HFFc6 (cell line): ENCODE measurements at regions not wholly inside any gene's neighbourhood (a gene's known extent, or its start where the extent isn't known, plus 50 kb on each side); places are given as distances from the start of the nearest gene placed in this dataset.

Experiments
- DNase-seq: peaks from one replicate; pipeline ENCODE4 v3.0.0-alpha.2; 2018
- H3K27ac Mint-ChIP-seq: 2 replicates; pipeline ENCODE4 v1.8.0; 2020; ENCODE audit warnings: mild to moderate bottlenecking, mixed read lengths
- H3K27me3 Mint-ChIP-seq: 2 replicates; pipeline ENCODE4 v1.8.0; 2021; ENCODE audit warnings: mild to moderate bottlenecking, moderate library complexity, mixed read lengths; ENCODE audit not compliant: insufficient read depth
- H3K36me3 Mint-ChIP-seq: 2 replicates; pipeline ENCODE4 v1.8.0; 2021; ENCODE audit warnings: low read depth, mixed read lengths
- H3K4me1 Mint-ChIP-seq: 2 replicates; pipeline ENCODE4 v1.8.0; 2020; ENCODE audit warnings: low read depth, mixed read lengths
- H3K4me3 Mint-ChIP-seq: 2 replicates; pipeline ENCODE4 v1.8.0; 2020; ENCODE audit warnings: mild to moderate bottlenecking, moderate library complexity, mixed read lengths
- H3K9me3 Mint-ChIP-seq: 2 replicates; pipeline ENCODE4 v1.8.0; 2020; ENCODE audit warnings: mild to moderate bottlenecking, mixed read lengths
- CTCF ChIP-seq: fragments of 200-600 bp; sonication (generic); IDR thresholded peaks from 2 replicates; pipeline ENCODE4 v1.5.0; 2021; ENCODE audit warnings: antibody characterized with exemption, mild to moderate bottlenecking

GRCh38 chr6:138571181-138571580, 71.9 kb upstream of the NHSL1 start:
- DNase-seq: no peak
- H3K9me3 Mint-ChIP-seq: no peaks in the 10 kb centered on the region
- no peak for TF ChIP-seq CTCF
- no peaks in the 10 kb centered on the region for H3K36me3 Mint-ChIP-seq
- H3K27me3 Mint-ChIP-seq: peaks cover 4% of the 10 kb centered on the region; the same call in 1 of the 2 replicates
- H3K27ac Mint-ChIP-seq: no peak overlapping the region
- H3K4me3 Mint-ChIP-seq: no peak overlapping the region
- no peaks in the 10 kb centered on the region for H3K4me1 Mint-ChIP-seq

GRCh38 chr6:138571585-138572166, 72.4 kb upstream of the NHSL1 start:
- no peaks in the 10 kb centered on the region for H3K9me3 Mint-ChIP-seq
- H3K4me1 Mint-ChIP-seq: no peaks in the 10 kb centered on the region
- no peak overlapping the region; the same call in 1 of the 2 replicates for H3K27ac Mint-ChIP-seq
- no peak for TF ChIP-seq CTCF
- DNase-seq: no peak
- no peaks in the 10 kb centered on the region for H3K36me3 Mint-ChIP-seq
- H3K27me3 Mint-ChIP-seq: peaks cover 4% of the 10 kb centered on the region; the same call in 1 of the 2 replicates
- no peak overlapping the region for H3K4me3 Mint-ChIP-seq

GRCh38 chr6:138572167-138572875, 73.0 kb upstream of the NHSL1 start:
- TF ChIP-seq CTCF: no peak
- Mint-ChIP-seq H3K4me1 (peaks cover 1% of the 10 kb centered on the region; the same call in 1 of the 2 replicates), H3K27ac (no peak overlapping the region; the same call in none of the 2 replicates), H3K27me3 (peaks cover 4% of the 10 kb centered on the region), H3K4me3 (no peak overlapping the region), H3K9me3 (no peaks in the 10 kb centered on the region), H3K36me3 (no peaks in the 10 kb centered on the region)
- DNase-seq: peak; percentile 70

- Mint-ChIP-seq H3K4me1 (peaks cover 7% of the 10 kb centered on the region; the same call in 1 of the 2 replicates), H3K4me3 (no peak overlapping the region), H3K36me3 (no peaks in the 10 kb centered on the region), H3K27me3 (peaks cover 4% of the 10 kb centered on the region), H3K9me3 (no peaks in the 10 kb centered on the region), H3K27ac (no peak overlapping the region)
- no peak for DNase-seq
- no peak for TF ChIP-seq CTCF
Measured at GRCh38 chr6:138572885-138573284, 73.6 kb upstream of the NHSL1 start.

- no peak overlapping the region for H3K27ac Mint-ChIP-seq
- no peaks in the 10 kb centered on the region for H3K9me3 Mint-ChIP-seq
- H3K4me1 Mint-ChIP-seq: peaks cover 8% of the 10 kb centered on the region; the same call in 1 of the 2 replicates
- no peak for TF ChIP-seq CTCF
- peaks cover 4% of the 10 kb centered on the region for H3K27me3 Mint-ChIP-seq
- no peaks in the 10 kb centered on the region for H3K36me3 Mint-ChIP-seq
- no peak for DNase-seq
- H3K4me3 Mint-ChIP-seq: no peak overlapping the region
Measured at GRCh38 chr6:138575257-138575656, 76.0 kb upstream of the NHSL1 start.
